Right atrium auricular region (tissue), 2 donors: ENCODE measurements at regions not wholly inside any gene's neighbourhood (a gene's known extent, or its start where the extent isn't known, plus 50 kb on each side); places are given as distances from the start of the nearest gene placed in this dataset.
"Not testable (repeated sequence)": the region's sequence is repeated elsewhere in the genome, so short reads cannot be mapped to it uniquely, and the experiment has no call there.

Experiments
- DNase-seq: peaks from one replicate; pipeline ENCODE4 v3.0.0-alpha.2; 2019; ENCODE audit warnings: low spot score
- H3K27ac ChIP-seq, 2 donors: fragments of 200-600 bp; sonication (generic); 1 replicate in 1 of 2; 2 replicates in 1 of 2; pipeline ENCODE4 v1.5.1; 2016 to 2019
- H3K27me3 ChIP-seq, 2 donors: fragments of 200-600 bp; sonication (generic); one replicate each; pipeline versions ENCODE4 v1.5.1 to v1.6.0; 2017 to 2019
- H3K36me3 ChIP-seq: fragments of 200-600 bp; sonication (generic); one replicate; pipeline ENCODE4 v1.5.1; 2016
- H3K4me1 ChIP-seq, 2 donors: fragments of 200-600 bp; sonication (generic); one replicate each; pipeline versions ENCODE4 v1.5.1 to v1.6.0; 2017 to 2019
- H3K4me3 ChIP-seq, 2 donors: fragments of 200-600 bp; sonication (generic); 1 replicate in 1 of 2; 2 replicates in 1 of 2; pipeline ENCODE4 v1.5.1; 2017 to 2019; ENCODE audit warnings: mild to moderate bottlenecking in 1 of 2, moderate library complexity in 1 of 2
- H3K9me3 ChIP-seq, 2 donors: fragments of 200-600 bp; sonication (generic); one replicate each; pipeline ENCODE4 v1.5.1; 2019
- CTCF ChIP-seq, 2 donors: fragments of 200-600 bp; sonication (generic); IDR thresholded peaks; one replicate each; pipeline ENCODE4 v1.5.1; 2019; ENCODE audit warnings: antibody characterized with exemption in 2 of 2

DNA sequence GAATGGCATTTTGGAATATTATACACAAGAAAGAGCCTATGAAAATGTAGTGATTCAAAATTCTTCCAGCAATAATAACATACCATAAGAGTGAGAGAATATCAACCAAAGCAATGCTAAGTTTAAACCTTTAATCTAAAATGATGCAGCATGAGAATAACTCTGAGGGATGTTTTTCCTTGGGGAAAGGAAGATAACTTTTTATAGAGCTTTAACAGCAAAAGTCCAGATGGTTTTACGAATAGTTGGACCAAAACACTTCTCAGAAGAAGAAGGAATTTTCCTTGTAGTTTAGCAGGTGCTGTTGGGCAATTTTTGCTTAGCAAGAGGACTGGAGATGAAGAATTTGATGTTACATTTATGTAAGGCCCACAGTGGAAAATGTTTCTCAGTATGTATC is 1503.2 kb downstream of the HACE1 start:
- no peak for TF ChIP-seq CTCF (IDR thresholded peaks at IDR 0.05)
- H3K9me3 ChIP-seq: no peaks in the 10 kb centered on the region
- H3K36me3 ChIP-seq: no peaks in the 10 kb centered on the region
- no peak overlapping the region for H3K4me3 ChIP-seq
- no peaks in the 10 kb centered on the region for H3K27me3 ChIP-seq
- DNase-seq: no peak
- H3K4me1 ChIP-seq: no peaks in the 10 kb centered on the region
- H3K27ac ChIP-seq: no peak overlapping the region

DNA sequence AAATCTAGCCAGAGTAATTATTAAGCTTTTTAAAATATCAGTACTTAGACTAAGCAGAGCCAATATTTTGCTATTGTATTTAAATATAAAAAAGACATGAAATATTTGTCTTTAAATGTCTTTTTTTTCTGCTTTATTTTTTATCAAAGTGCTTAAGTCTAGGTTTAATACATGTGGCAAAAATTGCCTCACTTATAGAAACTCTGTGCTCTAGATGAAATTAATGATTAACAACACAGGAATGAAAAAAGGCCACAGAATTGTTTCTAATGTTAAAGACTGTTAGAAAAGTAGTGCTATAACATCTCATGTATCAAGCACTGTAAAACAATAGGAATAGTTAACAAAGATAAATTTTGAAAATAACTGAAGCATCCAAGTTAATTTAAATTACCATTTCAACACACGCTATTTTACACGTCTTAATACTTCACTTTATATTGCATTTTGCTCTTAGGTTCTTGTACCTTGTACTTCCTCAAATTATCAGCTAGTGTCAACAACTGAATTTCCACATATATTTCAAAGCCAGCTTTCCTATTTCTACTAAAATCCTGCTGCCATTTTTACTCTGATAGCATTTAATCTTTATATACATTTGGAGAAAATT is 1515.1 kb downstream of the HACE1 start:
- Histone ChIP-seq H3K4me1 (no peaks in the 10 kb centered on the region), H3K9me3 (no peaks in the 10 kb centered on the region), H3K36me3 (no peaks in the 10 kb centered on the region), H3K27ac (no peak overlapping the region), H3K4me3 (no peak overlapping the region), H3K27me3 (no peaks in the 10 kb centered on the region)
- no peak for DNase-seq
- TF ChIP-seq CTCF (IDR thresholded peaks at IDR 0.05): no peak

DNA sequence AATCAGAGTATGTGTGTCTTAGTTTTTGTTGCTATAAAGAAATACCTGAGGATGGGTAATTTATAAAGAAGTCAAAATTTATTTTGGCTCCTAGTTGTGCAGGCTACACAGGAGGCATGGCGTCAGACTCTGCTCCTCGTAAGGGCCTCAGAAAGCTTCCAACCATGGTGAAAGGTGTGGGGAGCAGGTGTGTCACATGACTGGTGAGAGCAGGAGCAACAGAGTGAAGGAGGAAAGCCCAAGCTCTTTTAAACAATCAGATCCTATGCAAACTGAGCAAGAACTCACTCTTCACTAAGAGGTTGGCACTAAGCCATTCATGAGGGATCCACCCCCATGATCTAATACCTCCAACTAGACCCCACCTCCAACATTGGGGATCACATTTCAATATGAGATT is 1524.3 kb downstream of the HACE1 start:
- H3K36me3 ChIP-seq: no peaks in the 10 kb centered on the region
- H3K4me3 ChIP-seq: no peak overlapping the region
- no peak overlapping the region for H3K27ac ChIP-seq
- no peak for TF ChIP-seq CTCF (IDR thresholded peaks at IDR 0.05)
- H3K4me1 ChIP-seq: no peaks in the 10 kb centered on the region
- H3K9me3 ChIP-seq: no peaks in the 10 kb centered on the region
- no peaks in the 10 kb centered on the region for H3K27me3 ChIP-seq
- no peak for DNase-seq

DNA sequence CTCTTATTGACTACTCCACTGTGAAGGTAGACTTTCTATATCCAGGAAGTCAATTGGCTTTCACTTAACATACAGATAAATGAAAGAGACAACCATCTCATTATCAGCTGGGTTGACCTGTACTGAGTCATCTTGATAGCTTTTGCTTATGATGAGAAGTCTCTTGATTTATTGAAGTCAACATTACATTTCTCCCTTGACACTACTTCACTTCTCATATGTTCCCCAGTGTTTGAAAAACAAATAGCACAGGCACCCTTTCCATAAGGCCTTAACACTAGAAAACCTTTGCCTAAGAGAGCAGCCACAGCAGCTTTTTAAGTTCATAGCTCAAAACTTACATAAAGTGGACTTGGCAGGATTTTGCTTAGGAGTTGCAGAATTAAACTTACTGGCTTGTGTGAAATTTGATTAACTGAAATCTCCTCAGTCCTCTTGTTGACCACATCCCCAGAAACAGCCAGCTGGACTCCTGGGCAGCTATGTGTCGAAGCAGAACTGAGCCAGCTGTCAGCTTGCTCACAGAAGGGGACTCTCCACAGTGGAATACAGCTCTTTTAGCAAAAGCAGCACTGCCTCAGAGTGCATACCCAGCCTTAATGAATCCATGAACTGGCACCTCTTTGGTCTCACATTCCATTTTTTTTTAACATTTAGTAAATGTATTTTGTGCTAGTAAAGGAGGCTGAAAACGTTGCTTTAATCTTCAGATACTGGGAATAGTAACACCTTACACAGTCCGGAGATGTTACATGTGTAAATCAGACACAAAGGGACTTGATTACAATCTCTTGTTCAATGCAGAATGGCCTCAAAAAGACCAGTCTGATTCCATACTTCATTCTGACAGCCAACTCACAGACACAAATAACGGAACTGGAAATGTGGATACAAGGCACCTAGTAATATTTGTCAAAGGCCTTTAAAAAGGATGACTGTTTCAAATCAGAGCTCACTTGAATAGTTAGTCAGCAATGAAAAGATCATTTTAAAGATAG is 1532.7 kb downstream of the HACE1 start:
- DNase-seq: no peak
- TF ChIP-seq CTCF (IDR thresholded peaks at IDR 0.05): no peak
- Histone ChIP-seq H3K4me1 (no peaks in the 10 kb centered on the region), H3K4me3 (no peak overlapping the region), H3K36me3 (no peaks in the 10 kb centered on the region), H3K9me3 (no peaks in the 10 kb centered on the region), H3K27me3 (no peaks in the 10 kb centered on the region), H3K27ac (no peak overlapping the region)

DNA sequence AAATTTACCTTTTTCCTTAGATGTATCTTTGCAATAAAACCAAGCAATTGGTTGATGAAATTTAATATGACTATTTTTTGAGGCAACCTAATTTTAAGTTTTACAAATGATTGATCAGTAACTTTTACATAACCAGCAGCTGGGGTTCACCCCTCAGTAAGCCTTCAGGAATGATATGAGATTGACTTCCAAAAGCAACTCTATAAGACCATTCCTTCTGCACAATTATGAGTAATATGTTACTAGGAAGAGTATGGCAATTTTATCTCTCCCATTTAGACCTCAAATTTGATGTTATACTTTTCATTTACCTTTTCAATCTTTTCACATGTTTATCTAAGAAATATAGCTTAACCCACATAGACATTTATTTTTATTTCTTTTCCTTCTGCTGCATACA is 1546.3 kb downstream of the HACE1 start:
- no peak for DNase-seq
- no peaks in the 10 kb centered on the region for H3K36me3 ChIP-seq
- no peaks in the 10 kb centered on the region for H3K27me3 ChIP-seq
- no peaks in the 10 kb centered on the region for H3K4me1 ChIP-seq
- no peaks in the 10 kb centered on the region for H3K9me3 ChIP-seq
- no peak overlapping the region for H3K4me3 ChIP-seq
- no peak for TF ChIP-seq CTCF (IDR thresholded peaks at IDR 0.05)
- no peak overlapping the region for H3K27ac ChIP-seq

DNA sequence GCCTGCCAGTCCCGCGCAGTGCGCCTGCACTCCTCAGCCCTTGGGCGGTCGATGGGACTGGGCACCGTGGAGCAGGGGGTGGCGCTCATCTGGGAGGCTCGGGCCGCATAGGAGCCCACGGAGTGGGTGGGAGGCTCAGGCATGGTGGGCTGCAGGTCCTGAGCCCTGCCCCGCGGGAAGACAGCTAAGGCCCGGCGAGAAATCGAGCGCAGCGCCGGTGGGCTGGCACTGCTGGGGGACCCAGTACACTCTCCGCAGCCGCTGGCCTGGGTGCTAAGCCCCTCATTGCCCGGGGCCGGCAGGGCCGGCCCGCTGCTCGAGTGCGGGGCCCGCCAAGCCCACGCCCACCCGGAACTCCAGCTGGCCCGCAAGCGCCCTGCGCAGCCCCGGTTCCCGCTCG is 1565.3 kb downstream of the HACE1 start:
- DNase-seq, H3K4me3 ChIP-seq, H3K27ac ChIP-seq, H3K4me1 ChIP-seq, H3K36me3 ChIP-seq, H3K27me3 ChIP-seq, H3K9me3 ChIP-seq: not testable (repeated sequence)
